Hippocampal formation (tissue), 2 donors: ENCODE measurements at regions not wholly inside any gene's neighbourhood (a gene's known extent, or its start where the extent isn't known, plus 50 kb on each side); places are given as distances from the start of the nearest gene placed in this dataset.
"Not testable (repeated sequence)": the region's sequence is repeated elsewhere in the genome, so short reads cannot be mapped to it uniquely, and the experiment has no call there.

Source experiments
- DNase-seq, 2 donors: peaks; one replicate each; lab custom pipeline; 2025; lab: John Stamatoyannopoulos, UW

DNA sequence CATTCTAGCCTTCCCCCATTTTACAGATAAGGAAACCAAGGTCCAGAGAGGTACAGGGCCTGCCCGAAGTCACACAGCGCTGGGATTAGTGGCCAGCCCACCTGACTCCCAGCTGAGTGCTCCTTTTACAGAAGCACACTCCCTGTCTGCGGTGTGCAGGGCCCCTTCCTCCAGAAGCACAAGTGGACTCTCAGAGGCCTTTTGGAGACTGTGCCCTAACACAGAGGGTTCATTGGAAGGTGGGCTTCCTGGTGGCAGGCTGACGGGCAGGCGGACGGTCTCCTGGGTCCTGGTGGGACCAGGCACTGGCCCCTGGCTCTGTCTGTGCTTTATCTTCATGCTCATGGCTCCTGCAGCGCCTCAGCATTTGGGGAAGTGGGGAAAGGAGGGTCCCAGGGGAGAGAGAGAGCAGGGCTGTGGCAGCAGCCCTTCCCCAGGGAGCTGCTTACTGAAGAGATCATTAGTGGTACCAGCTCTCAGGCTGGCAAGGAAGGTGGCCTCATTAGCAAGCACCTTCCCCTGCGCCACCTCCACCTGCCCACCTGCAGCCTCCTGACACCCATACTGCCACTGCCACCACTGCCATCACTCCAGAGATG is 83.1 kb upstream of the GOLGA6L4 start:
- DNase-seq: not testable (repeated sequence)

DNA sequence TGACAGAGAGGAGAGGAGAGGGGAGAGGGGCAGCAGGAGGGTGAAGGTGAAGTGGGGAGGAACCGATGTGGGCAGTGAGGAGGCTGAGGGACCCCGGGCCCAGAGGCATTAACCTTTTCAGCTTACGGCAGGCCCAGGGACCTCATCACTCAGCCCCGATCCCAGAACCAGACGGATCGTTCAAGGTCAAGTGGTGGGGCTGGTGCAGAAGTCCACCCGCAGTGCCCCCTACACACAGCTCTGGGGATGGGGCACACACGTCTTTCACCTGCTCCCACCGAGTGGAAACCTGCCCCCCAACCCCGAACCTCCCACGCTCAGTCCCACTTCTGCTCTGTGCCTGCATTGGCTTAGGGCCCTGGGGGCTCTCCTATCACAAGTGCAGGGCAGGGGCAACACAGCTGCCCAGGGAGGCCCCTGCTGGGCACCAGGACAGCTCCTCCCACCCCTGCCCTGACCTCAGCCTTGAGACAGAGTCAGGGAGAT is 81.9 kb upstream of the GOLGA6L4 start:
- not testable (repeated sequence) for DNase-seq

DNA sequence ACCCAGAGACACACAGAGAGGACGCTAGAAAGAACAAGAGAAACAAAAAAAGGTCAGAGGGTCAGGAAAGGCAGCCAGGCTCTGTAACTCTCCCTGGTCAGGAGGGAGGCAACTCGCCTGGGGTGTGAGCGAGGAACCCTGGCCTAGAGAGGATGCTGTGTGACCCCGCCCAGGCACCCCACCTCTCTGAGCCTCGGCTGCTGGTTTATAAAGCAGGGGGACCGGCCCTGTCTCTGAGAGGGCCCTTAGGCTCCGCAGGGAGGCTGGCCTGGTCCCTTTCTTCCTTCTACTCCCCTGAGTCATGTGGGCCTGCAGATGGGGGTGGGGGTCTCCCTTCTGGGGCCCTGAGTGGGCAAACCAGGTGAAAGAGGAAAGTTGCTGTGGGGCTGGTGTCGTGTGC is 81.3 kb upstream of the GOLGA6L4 start:
- DNase-seq: not testable (repeated sequence)

DNA sequence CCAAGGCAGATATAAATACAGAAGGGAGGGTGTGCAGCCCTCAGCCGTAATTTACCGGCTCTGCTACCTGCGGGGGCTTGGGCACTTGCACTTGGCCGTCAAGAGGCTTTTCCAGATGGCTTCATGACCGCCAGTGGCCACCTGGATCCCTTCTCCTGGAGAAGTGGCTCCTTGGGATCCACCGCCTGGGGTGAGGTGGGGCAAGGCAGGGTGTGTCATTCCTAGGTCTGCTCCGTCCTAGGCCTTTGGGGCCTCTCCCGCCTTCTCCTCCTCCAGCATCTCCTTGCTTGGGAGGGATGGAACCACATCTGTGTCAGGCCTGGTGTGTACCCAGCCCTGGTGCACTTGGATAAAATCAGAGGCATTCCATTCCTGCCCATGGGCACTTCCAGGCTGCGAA is 80.8 kb upstream of the GOLGA6L4 start:
- DNase-seq: not testable (repeated sequence)

DNA sequence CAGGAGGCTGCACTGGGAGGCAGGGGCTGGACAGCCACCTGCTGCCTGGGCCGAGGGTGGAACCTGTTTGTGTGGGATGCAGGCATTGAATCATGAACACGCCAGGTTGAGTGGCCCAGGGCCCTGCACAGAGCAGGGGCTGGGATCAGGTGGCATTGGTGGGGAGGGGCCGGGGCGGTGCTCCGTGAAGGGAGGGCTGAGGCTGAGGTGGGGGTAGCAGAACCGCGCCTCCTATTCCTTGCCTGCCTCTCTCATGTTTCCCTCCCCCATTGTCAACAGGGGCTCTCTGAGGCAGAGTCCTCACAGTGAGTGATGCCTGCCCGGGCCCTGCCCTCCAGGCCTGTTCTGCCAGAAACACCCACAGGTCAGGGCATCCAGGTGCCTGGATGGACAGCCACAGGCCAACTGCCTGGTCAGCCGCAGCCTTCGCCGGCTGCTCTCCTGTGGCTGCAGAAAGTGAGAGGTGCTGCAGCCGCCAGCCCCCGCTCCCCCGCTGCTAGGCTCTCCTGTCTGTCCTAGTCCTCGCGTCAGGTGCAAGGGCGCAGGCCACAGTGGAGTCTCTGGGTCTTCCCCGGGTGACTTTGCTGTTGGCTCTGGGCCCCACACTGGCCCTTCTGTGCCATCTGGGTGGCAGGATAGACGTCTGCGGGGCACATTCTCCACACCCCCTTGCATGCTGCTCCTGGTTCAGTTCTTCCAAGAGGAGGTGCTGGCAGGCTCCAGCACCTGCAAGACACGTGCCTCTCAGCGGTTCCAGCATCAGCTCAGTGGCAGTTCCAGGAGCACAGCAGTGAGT is 79.6 kb upstream of the GOLGA6L4 start:
- not testable (repeated sequence) for DNase-seq

DNA sequence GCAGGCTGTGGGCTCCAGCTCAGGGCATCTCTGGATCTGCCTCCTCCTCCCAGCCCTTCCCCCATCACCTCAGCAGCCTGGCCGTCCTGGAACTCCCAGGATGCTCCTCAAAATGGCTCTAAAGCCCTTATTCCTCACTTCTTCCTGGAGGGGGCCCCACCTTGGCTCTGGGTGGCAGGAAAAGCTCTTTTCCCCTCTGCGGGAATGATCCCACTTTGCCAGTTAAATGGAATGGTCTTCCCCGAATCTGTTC is 79.1 kb upstream of the GOLGA6L4 start:
- not testable (repeated sequence) for DNase-seq

DNA sequence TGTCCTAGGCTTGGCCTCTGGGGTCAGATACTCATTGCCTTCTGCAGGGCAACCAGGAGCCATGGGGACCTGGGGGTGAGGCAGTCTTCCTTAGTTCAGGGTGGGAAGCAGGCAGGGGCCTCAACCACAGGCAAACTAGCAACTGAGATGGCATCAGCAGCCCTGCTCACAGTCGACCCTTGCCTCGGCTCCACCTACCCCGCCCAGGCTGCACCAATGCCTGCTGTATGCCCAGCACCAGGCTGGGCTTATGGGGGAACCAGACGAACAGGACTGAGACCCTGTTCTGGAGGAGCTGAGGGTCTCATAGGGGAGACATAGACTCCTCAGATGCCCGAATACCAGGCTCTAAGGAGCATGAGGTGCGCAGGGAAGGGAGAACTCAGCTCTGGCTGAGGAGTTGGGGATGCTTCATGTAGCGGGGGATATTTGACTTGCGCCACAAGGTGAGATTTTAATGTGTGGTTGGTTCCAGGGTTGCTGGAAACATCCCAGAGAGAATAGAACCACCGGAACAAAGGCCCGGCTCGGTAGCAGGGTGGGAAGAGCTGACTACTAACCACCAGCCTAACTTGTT is 78.4 kb upstream of the GOLGA6L4 start:
- not testable (repeated sequence) for DNase-seq

DNA sequence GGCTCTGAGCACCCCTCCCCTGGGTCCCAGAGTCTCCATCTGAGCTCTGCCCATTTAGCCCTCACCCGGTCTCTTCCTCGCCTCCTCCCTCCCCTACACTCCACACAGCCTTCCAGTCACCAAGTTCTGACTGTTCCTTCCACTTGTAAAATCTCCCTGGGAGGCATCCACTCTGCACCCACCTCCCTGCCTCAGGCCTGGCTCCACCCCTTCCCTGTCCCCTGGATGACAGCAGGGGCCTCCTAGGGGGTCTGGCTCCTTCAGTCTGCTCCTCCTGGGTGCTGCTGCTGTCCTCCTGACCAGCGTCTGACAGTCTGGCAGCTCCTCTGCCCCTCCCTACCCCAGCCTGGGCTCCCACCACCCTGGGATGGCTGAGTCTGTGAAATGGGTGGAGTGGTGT is 77.7 kb upstream of the GOLGA6L4 start:
- DNase-seq: not testable (repeated sequence)

DNA sequence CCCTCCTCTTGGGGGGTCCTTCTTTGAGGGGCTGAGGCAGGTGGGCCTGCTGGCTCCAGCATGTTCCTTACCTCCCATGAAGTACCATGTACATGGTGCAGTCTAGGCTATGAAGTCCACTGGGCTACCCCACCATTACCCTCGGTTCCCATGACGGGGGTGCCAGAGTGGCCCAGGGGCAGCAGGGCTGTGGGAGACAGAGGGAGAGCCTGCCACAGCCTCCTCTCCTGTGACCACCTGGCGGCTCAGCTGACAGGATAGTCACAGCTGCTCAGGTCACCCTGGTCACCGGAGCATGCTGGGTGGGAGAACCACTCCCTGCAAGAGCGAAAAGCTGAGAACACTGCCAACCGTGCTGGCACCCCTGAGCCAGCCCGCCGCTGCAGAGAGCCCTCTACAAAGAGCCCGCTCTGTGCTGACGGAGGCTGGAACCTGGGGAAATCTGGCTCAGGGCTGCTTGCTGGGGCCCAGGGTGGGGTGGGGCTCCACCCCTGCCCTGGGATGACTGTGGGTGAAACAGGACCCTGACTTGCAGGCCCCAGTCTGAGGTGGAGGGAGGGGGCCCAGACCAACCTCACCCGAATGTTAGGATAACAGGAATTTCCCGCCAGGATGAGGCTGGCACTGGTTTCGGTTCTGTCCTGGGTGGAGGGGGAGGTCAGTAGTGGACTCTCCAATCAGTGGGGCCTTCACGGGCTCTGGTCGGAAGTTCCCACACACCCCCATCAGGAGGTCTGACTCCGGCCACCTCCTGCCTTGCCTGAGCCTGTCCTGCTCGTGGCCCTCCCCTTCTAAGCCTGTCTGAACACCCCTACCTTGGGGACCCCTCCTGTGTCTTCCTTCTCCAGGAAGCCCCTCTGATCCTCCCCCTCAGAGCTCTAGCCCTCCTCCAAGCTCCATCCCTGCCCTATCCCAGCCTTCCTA is 76.0 kb upstream of the GOLGA6L4 start:
- DNase-seq: not testable (repeated sequence)

DNA sequence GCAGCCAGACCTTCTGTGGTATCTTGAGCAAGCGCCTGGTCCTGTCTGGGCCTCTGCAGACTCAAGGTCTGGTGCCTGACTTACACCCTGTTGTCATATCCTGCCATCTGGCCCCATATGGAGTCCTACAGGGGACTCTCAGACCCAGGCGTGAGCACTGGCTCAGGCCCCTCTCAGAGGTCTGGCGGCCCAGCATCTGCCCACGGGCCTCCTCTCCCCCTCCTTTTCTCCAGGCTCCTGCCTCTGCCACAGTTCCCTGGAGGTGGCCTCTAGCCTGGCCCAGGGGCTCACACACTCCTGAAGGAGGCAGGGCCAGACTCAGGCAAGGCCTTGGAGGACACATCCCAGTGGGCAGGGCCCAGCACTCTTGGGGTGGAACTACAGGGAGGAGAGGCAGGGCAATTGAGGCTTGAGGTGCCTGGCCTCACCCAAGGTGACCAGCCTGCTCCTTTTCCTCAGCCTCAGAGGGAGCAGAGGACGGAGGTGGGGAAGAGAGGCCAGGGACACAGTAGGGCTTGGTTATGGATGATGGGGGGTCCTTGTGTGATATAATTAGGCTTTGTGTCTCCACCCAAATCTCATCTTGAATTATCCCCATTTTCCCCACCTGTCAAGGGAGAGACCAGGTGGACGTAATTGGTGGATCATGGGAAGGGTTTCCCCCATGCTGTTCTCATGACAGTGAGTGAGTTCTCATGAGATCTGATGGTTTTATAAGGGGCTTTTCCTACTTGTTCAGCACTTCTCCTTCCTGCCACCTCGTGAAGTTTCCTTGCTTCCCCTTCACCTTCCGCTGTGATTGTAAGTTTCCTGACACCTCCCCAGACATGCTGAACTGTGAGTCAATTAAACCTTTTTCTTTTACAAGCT is 70.9 kb upstream of the GOLGA6L4 start:
- DNase-seq: not testable (repeated sequence)

DNA sequence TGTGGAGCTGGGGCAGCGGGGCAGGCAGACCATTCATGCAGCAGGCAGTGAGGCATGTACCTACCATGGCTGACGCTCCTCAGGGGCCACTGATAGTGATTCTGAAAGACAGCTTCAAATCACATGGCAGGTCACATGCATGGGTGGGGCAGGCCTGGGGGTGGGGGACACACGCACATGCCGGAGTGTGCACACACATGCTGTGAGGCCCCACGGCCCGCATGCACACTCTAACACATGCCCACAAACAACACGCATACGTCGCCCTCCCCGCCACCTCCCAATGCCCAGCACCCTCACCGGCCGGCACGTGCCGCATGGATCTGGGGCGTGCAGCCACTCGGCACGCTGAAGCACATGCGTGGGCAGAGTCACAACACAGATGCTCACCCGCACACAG is 65.5 kb upstream of the GOLGA6L4 start:
- not testable (repeated sequence) for DNase-seq

DNA sequence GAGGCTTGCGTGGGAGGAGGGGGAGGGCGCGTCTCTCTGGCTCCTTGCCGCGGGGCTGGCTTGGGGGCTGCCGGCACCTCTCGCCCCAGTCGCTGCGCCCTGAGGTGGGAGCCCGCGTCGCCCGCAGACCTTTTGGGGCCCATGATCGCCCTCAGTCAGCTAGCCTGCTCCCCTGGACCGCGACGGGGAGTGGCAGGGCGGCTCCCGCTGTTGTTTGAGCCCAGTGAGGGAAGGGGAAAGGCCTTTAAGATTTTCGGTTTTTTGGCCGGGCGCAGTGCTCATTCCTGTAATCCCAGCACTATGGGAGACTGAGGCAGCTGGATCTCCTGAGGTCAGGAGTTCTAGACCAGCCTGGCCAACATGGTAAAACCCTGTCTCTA is 62.4 kb upstream of the GOLGA6L4 start:
- not testable (repeated sequence) for DNase-seq
